ENCODE measurements at regions not wholly inside any gene's neighbourhood (a gene's known extent, or its start where the extent isn't known, plus 50 kb on each side); places are given as distances from the start of the nearest gene placed in this dataset.
A peak's percentile ranks its signal among the peaks of the same experiment; 100 is the strongest.

GRCh38 chr19:28242317-28242927 is 970.5 kb downstream of the UQCRFS1 start:
- DNase-seq = peak; percentile 49

GRCh38 chr19:28239270-28239669 is 973.7 kb downstream of the UQCRFS1 start:
- no peak for DNase-seq

GRCh38 chr19:28238270-28238820 is 974.6 kb downstream of the UQCRFS1 start:
- DNase-seq = no peak

DNA sequence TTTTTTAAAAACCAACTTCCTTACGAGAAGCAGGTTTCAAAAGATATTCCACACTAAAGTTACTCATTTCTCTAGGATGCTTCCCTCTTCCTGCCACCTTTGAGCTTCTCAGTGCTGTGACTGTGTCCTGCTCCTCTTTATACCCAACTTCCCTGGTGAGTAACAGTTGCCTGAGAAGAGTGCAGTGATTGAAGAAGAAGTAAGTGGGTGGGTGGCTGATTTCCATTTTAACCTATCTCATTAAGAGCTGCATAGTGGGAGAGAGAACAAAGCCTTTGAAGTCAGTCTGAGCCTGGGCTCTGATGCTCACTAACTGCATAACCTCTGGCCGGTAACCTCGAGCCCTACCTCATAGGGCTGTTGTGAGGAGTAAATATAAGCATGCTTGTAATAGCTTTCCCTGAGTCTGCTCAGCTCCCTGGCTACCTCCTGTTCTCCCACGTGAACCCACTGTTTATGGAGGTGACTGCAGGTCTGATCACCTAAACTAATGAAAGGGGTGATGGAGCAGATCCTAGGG is 977.3 kb downstream of the UQCRFS1 start:
- no peak for DNase-seq

DNA sequence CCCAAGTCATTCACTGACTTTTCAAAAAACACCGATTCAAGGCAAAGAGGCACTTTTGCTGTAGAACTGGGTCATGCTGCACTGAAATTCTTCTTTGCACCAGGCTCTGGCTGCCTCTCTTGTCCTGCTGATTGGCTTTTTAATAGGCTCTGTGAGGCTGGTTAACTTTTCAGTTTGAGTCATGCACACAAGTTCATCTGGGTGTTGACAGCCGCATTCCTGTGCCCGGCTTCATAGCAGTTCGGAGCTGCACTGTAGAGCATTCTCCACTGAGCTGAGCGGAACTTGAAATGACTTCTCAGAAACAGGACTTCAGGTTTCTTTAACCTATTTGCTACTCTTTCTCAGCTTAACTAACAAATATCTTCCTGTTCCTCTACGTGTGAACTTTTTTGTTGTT is 978.3 kb downstream of the UQCRFS1 start:
- peak; percentile 24 for DNase-seq

- DNase-seq = no peak
Measured at GRCh38 chr19:28228854-28229253, 984.1 kb downstream of the UQCRFS1 start.

DNA sequence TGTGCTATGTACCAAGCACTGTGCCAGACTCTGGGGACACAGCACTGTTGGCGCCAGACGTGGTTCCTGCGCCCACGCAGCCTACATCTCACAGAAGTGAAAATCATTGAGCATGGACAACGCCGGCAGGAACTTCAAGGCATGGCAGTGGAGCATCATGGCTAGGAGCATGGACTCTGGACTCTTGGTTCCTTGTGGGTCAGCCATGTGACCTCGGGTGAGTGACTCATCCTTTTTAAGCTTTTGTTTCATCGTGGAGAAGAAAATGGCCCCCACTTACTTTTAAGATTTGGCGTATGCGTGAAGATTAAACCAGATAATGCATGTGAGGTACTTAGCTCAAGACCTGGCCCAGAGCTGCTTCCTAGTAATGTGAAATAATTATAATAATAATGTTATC is 988.5 kb downstream of the UQCRFS1 start:
- no peak for DNase-seq

DNA sequence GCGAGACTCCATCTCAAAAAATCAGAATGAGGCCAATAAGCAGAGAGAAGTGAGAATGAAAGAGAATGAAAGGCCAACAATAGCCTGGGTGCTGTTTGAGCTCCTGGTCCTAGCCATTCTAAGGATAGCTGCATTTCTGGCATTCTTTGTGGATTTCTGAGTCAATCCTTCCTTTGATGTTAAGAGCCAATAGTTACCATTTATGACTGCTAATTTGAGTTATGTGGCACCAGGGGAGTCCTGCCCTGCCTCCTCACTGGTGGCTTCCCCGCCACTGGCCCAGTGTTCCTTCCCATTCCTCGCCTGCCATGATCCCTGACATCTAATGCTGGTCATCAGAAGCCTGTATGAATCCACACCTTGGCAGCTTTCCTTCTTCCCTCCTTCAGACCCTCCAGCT is 991.2 kb downstream of the UQCRFS1 start:
- no peak for DNase-seq

- DNase-seq = no peak
Measured at GRCh38 chr19:28218728-28219127, 994.2 kb downstream of the UQCRFS1 start.

GRCh38 chr19:28217022-28217421 is 995.9 kb downstream of the UQCRFS1 start:
- DNase-seq = no peak

DNA sequence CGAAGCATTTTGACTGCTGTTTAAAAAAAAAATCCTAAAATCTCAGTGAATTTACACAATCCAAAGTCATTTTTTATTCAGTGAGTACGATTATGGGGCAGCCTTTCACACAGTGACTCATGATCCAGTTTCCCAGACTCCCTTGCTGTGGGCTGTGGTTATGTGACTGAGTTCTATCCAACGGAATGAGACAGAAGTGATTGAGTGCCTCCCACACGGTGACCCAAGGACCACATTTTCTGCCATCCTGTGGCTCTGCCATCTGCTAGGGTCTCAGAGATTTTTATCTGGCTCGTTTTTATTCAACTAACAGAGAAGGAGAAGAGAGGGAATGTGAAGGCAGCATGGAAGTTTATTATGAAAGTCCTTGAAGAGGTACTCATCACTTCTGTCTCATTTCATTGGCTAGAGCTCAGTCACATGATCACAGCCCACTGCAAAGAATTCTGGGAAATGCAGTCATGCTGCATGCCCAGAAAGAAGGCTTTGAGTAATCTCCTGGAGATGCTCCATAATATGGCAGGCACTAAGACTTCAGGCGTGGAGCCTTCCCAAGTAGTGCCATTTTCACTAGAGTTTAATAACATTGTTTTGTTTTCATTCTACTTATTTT is 999.4 kb downstream of the UQCRFS1 start:
- DNase-seq = no peak

DNA sequence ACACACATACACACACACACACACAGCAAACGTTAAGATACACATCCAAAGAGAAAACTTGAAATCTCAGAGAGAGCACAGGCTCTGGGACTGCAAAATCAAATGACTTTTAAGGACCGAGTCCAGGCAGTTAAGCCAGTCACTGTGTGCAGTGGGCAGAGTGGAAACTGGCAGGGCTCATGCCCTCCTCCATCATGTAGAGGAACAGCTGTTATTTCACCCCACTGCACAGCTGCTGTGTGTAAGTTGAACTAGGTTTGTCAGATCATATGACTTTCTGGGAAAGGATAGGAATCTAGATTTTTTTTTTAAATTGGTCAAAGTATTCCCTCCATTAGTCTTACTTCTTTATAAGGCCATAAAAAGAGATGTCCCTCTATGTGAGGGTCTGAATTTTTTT is 1002.1 kb downstream of the UQCRFS1 start:
- DNase-seq = no peak

DNA sequence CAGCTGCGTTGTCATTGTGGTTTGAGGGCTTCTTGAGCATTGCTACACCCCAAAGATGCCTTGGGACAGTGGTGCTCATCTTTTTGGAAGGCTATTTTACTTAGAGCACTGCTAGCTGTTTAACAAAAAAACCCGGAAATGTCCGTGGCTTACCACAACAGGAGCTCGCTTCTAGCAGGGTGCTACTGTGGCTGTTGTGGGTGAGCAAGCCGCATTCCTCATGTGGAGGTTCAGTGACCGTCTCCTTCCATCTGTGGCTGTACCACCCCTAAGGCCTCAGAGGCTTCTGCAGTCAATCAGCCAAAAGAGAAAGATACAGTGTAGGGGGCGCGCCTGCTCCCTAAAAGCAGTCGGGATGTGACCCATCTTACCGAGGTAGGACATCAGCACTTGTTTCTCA is 1004.2 kb downstream of the UQCRFS1 start:
- no peak for DNase-seq

- DNase-seq = no peak
Measured at GRCh38 chr19:28207244-28207643, 1005.7 kb downstream of the UQCRFS1 start.

DNA sequence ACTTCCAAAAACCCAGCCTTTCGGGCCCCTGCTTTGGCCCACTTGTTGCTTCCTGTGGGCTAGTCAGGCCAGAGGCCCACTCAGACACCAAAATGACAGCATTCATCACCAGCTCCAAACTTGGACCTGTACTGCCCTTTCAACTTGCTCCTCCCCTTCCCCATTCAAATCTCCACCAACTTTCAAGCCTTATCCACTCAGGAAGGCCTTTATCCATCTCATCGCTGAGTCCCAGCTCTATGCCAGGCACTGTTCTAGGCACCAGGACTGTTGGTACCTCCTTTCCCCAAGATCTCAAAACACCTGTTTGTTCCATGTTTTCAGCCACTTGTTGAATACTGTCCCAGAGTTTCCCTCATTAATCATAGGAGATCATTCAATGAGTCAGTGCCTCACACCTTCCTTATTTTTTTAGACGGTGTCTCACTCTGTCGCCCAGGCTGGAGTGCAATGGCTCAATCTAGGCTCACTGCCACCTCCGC is 1011.4 kb downstream of the UQCRFS1 start:
- no peak for DNase-seq

GRCh38 chr19:28199323-28199722 is 1013.6 kb downstream of the UQCRFS1 start:
- DNase-seq = no peak

- no peak for DNase-seq
Measured at GRCh38 chr19:28196961-28197360, 1016.0 kb downstream of the UQCRFS1 start.

DNA sequence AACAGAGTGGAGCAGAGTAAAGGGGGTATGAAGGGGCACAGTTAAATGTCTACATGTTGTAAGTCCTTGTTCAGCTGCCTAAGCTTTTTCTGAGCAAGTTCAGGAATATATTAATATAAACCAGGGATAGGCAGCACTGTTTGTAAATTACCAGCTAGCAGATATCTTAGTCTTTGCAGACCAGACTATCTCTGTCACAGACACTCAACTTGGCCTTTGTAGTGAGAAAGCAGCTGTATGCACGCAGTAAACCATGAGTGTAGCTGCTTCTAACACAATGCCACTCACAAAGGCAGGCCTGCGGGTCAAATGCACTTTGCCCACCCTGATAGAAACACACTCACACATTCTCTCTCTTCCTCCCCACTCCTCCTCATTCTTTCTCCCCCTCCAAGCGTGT is 1016.9 kb downstream of the UQCRFS1 start:
- no peak for DNase-seq

- DNase-seq = no peak
Measured at GRCh38 chr19:28185646-28186045, 1027.3 kb downstream of the UQCRFS1 start.

- no peak for DNase-seq
Measured at GRCh38 chr19:28184997-28185396, 1028.0 kb downstream of the UQCRFS1 start.

DNA sequence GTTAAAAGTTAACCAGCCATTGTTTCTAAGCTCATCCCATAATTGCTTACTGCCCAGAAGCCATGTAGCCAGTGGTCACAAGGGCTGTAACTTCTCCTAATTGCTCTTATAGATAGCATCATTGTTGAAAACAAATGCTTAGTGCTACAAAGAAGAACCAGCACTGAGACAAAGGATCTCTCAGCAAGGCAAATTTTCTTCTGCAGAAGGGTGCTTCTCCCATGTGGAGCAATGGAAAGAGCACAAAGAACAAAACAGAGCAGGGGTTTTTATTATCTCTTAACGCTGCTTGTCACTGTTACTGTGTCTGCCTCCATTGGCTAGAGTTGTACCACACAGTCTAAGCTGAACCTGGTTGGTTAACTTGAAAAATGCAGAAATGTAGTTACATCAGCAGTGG is 1036.8 kb downstream of the UQCRFS1 start:
- DNase-seq = no peak

- no peak for DNase-seq
Measured at GRCh38 chr19:28171983-28172382, 1041.0 kb downstream of the UQCRFS1 start.

DNA sequence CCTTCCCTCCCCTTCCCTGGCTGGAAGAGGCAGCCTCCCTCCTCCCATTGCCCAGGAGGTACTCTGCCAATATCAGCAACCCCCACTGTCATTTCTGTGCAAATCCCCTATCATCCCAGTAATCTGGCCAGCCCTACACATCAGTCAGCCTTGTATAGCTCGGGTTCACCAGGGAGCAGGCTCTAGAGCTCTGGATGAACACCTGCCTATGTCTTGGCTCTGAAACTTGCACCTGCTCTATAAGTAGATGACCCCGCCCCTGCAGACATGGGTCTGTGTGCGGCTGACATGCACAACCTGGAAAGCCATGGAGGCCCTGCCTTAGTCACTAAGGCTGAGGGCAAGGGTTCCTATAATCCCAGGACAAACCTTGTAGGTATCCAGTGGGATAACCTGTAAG is 1042.9 kb downstream of the UQCRFS1 start:
- DNase-seq = no peak

DNA sequence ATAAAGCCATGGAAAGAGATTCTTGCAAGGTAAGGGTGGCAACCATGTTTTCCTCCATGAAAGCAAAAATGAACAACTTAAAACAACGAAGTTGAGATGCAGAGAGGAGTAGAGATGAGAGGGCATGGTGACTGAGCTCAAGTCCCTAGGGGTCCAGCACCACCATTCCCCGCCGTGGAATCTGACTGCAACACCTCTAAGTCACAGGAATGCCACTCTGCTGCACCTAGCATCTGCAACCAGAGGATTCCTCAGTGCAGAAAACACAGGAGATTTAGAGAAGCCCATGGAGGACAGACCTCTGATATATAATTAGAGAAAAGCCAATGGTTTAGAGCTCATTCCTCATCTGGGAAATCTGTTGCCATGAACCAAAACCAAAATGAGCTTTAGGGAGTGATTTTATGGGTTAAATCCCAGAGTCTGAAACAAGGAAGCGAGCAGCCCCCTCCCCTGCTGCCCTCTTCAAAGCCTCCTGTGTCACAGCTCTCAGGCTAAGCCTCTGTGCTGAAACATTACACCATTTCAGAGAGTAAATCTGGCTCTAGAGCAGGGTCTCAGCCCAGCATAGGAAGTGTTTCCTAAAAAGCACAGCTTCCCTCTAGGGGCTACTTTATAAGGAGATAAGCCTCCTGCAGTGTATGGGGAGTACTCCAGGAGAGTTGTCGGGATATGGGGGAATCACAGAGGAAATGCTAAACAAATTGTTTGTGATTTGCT is 1043.6 kb downstream of the UQCRFS1 start:
- no peak for DNase-seq

Data from fibroblast of skin of right quadriceps (primary cell).